Natural killer cell (primary cell): ENCODE measurements at regions not wholly inside any gene's neighbourhood (a gene's known extent, or its start where the extent isn't known, plus 50 kb on each side); places are given as distances from the start of the nearest gene placed in this dataset.
A peak's percentile ranks its signal among the peaks of the same experiment; 100 is the strongest.

Experiments
- ATAC-seq, 3 donors: fragments of 150-1000 bp in 2 of 3; fragments of 200-7000 bp in 1 of 3; cut with Tn5 transposase; 1 replicate in 1 of 3; 2 replicates in 2 of 3; pipeline ENCODE4 v1.10.0; 2021; ENCODE audit warnings: mild to moderate bottlenecking in 2 of 3, moderate library complexity in 2 of 3
- DNase-seq, 2 donors: peaks; one replicate each; pipeline versions ENCODE4 v3.0.0 to v3.0.0-alpha.2; 2013 to 2021; ENCODE audit warnings: mixed read lengths in 1 of 2
- H3K27ac ChIP-seq: one replicate; pipeline ENCODE4 v1.5.1; 2013; ENCODE audit warnings: mild to moderate bottlenecking, low read length
- H3K27me3 ChIP-seq: one replicate; pipeline ENCODE4 v1.6.1; 2013; ENCODE audit warnings: low read length; ENCODE audit not compliant: control insufficient read depth, insufficient read depth
- H3K36me3 ChIP-seq: one replicate; pipeline ENCODE4 v1.6.1; 2013; ENCODE audit warnings: low read length; ENCODE audit not compliant: control insufficient read depth, insufficient read depth
- H3K4me1 ChIP-seq: one replicate; pipeline ENCODE4 v1.6.1; 2013; ENCODE audit warnings: low read length; ENCODE audit not compliant: control insufficient read depth, insufficient read depth
- H3K4me3 ChIP-seq: one replicate; pipeline ENCODE4 v1.5.1; 2013; ENCODE audit warnings: low read length
- H3K9me3 ChIP-seq: one replicate; pipeline ENCODE4 v1.6.1; 2013; ENCODE audit warnings: low read length; ENCODE audit not compliant: control insufficient read depth, insufficient read depth
- H3K27ac Mint-ChIP-seq, 2 donors: one replicate each; pipeline ENCODE4 v1.8.0; 2022; ENCODE audit warnings: mild to moderate bottlenecking in 2 of 2, mixed read lengths in 2 of 2, moderate library complexity in 1 of 2
- H3K27me3 Mint-ChIP-seq, 2 donors: one replicate each; pipeline ENCODE4 v1.8.0; 2022; ENCODE audit warnings: low read depth in 2 of 2, mixed read lengths in 2 of 2
- H3K36me3 Mint-ChIP-seq: one replicate; pipeline ENCODE4 v1.8.0; 2022; ENCODE audit warnings: mixed read lengths
- H3K4me1 Mint-ChIP-seq, 2 donors: one replicate each; pipeline ENCODE4 v1.8.0; 2022; ENCODE audit warnings: mixed read lengths in 2 of 2
- H3K4me3 Mint-ChIP-seq: one replicate; pipeline ENCODE4 v1.8.0; 2022; ENCODE audit warnings: mild to moderate bottlenecking, moderate library complexity, mixed read lengths
- H3K9me3 Mint-ChIP-seq, 2 donors: one replicate each; pipeline ENCODE4 v1.8.0; 2022; ENCODE audit warnings: mixed read lengths in 2 of 2
- CTCF ChIP-seq: fragments of 200-600 bp; IDR thresholded peaks from one replicate; pipeline ENCODE4 v1.8.0; 2022; ENCODE audit warnings: antibody characterized with exemption
- WGBS: methylation state at CpG from one replicate; pipeline ENCODE4 v1.1.7; 2013; ENCODE audit warnings: missing lambda C conversion rate; ENCODE audit not compliant: insufficient coverage; 5-methylcytosine and 5-hydroxymethylcytosine counted together
- intact Hi-C: fragments of 100-400 bp; cut with micrococcal nuclease; formaldehyde crosslinking; loops from one replicate; pipeline ENCODE4 v1.14.2; 2022

GRCh38 chr15:91710080-91710698 is 143.3 kb upstream of the SLCO3A1 start:
- Mint-ChIP-seq H3K4me1 (peaks cover 22 to 29% of the 10 kb centered on the region in 2 donors), H3K4me3 (no peak overlapping the region), H3K27ac (no peak overlapping the region), H3K9me3 (no peaks in the 10 kb centered on the region), H3K36me3 (no peaks in the 10 kb centered on the region), H3K27me3 (peaks cover 22% of the 10 kb centered on the region in 2 donors)
- peaks cover under 1% of the 10 kb centered on the region for H3K27me3 ChIP-seq
- no peak for TF ChIP-seq CTCF
- intact Hi-C loops, result no loop called here
- no peak overlapping the region for H3K4me3 ChIP-seq
- no peaks in the 10 kb centered on the region for H3K36me3 ChIP-seq
- 43% methylated on average over 3 of the region's 3 CpGs for WGBS
- H3K4me1 ChIP-seq, result peaks cover 18% of the 10 kb centered on the region
- no peaks in the 10 kb centered on the region for H3K9me3 ChIP-seq
- peak; percentile 6 to 14 (median 13) for ATAC-seq
- DNase-seq, result no peak
- no peak overlapping the region for H3K27ac ChIP-seq

- ATAC-seq, result no peak
- 90% methylated on average over 7 of the region's 9 CpGs for WGBS
- H3K27ac Mint-ChIP-seq, result no peak overlapping the region
Measured at GRCh38 chr15:91711384-91712033, 142.0 kb upstream of the SLCO3A1 start.

GRCh38 chr15:91712286-91712685 is 141.2 kb upstream of the SLCO3A1 start:
- no peak overlapping the region for H3K27ac ChIP-seq
- no peak overlapping the region for H3K4me3 Mint-ChIP-seq
- intact Hi-C loops, result no loop called here
- H3K9me3 Mint-ChIP-seq, result no peaks in the 10 kb centered on the region
- ATAC-seq, result no peak
- peaks cover 28 to 37% of the 10 kb centered on the region in 2 donors for H3K27me3 Mint-ChIP-seq
- H3K4me1 ChIP-seq, result peaks cover 3% of the 10 kb centered on the region
- WGBS, result 80% methylated on average over 7 of the region's 7 CpGs
- H3K27me3 ChIP-seq, result peaks cover 2% of the 10 kb centered on the region
- H3K27ac Mint-ChIP-seq, result no peak overlapping the region
- DNase-seq, result no peak
- no peaks in the 10 kb centered on the region for H3K9me3 ChIP-seq
- H3K36me3 ChIP-seq, result no peaks in the 10 kb centered on the region
- H3K36me3 Mint-ChIP-seq, result no peaks in the 10 kb centered on the region
- no peak for TF ChIP-seq CTCF
- H3K4me1 Mint-ChIP-seq, result peaks cover 12 to 14% of the 10 kb centered on the region in 2 donors
- no peak overlapping the region for H3K4me3 ChIP-seq

More at GRCh38 chr15:91711384-91712033, 142.0 kb upstream of the SLCO3A1 start:
- no peak for DNase-seq
- peaks cover 2% of the 10 kb centered on the region for H3K27me3 ChIP-seq
- Mint-ChIP-seq H3K36me3 (no peaks in the 10 kb centered on the region), H3K27me3 (peaks cover 24 to 35% of the 10 kb centered on the region in 2 donors), H3K9me3 (no peaks in the 10 kb centered on the region), H3K4me1 (peaks cover 15 to 17% of the 10 kb centered on the region in 2 donors), H3K4me3 (no peak overlapping the region)
- H3K9me3 ChIP-seq, result no peaks in the 10 kb centered on the region
- H3K36me3 ChIP-seq, result no peaks in the 10 kb centered on the region
- H3K27ac ChIP-seq, result no peak overlapping the region
- no peak for TF ChIP-seq CTCF
- intact Hi-C loops, result no loop called here
- peaks cover 8% of the 10 kb centered on the region for H3K4me1 ChIP-seq
- no peak overlapping the region for H3K4me3 ChIP-seq
